ENCODE measurements at regions not wholly inside any gene's neighbourhood (a gene's known extent, or its start where the extent isn't known, plus 50 kb on each side); places are given as distances from the start of the nearest gene placed in this dataset.

- TF ChIP-seq EZH2phosphoT487 (IDR thresholded peaks at IDR 0.05; ENCODE audit: low read depth, severe bottlenecking, unreplicated experiment): no peak
- no peak for TF ChIP-seq CTCF (IDR thresholded peaks at IDR 0.05; ENCODE audit: poor library complexity)
- TF ChIP-seq EZH2 (IDR thresholded peaks at IDR 0.05; ENCODE audit: borderline replicate concordance): no peak
These were observed 72.7 kb upstream of the PALS2 start for GRCh38 chr7:24500599-24500998.

Data from hepatocyte (in vitro differentiated cells).